ENCODE measurements at regions not wholly inside any gene's neighbourhood (a gene's known extent, or its start where the extent isn't known, plus 50 kb on each side); places are given as distances from the start of the nearest gene placed in this dataset.
A peak's percentile ranks its signal among the peaks of the same experiment; 100 is the strongest.

DNA sequence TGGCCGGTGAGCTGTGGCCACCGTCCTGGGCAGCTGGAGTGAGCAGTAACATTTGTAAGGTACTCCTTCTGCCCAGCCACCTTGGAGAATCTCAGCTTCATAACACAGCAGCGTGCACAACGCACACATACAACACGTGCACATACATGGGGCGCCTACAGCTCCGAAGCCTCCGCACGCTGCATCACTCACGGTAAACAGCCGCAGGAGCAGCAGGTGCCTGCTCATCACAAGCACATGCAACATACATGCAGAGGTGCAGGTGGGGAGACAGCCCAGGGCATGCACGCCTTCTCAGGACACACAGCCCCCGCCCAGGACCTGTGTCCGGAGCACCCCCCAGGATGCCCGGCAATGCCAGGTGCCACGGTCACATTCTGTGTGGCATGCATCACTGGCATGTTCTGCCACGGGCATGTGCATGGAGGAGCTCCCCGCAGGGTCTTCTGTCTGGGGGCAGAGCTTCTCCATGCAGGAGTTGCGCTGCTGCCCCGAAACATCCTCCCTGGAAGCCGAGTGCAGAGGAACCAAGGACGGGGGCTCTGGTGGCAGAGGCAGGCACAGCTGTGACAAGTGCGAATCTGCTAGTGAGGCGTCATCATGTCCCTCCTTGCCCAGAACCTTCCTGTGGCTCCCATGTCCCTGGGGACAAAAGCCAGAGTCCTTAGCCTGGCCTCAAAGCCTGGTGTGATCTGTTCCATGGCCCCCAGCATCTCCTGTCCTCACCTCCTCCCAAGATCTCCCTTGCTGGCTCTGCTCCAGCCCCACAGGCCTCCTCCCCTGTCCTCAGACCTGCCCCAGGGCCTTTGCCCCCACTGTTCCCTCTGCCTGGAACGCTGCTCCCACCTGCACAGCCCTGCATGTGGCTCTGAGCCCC lies 184.0 kb upstream of the GSE1 start:
- Histone ChIP-seq H3K27ac (ENCODE audit: low read length) (no peak overlapping the region), H3K4me1 (ENCODE audit: control insufficient read depth in 1 of 2, insufficient read depth in 2 of 2, low read length in 2 of 2) (no peaks in the 10 kb centered on the region), H3K36me3 (ENCODE audit: control insufficient read depth in 1 of 2, insufficient read depth in 2 of 2, low read length in 2 of 2) (no peaks in the 10 kb centered on the region), H3K27me3 (ENCODE audit: low read depth, low read length) (no peaks in the 10 kb centered on the region), H3K9me3 (ENCODE audit: control insufficient read depth in 1 of 2, low read length in 2 of 2) (no peaks in the 10 kb centered on the region), H3K4me3 (ENCODE audit: low read depth in 1 of 2, low read length in 2 of 2) (no peak overlapping the region)

DNA sequence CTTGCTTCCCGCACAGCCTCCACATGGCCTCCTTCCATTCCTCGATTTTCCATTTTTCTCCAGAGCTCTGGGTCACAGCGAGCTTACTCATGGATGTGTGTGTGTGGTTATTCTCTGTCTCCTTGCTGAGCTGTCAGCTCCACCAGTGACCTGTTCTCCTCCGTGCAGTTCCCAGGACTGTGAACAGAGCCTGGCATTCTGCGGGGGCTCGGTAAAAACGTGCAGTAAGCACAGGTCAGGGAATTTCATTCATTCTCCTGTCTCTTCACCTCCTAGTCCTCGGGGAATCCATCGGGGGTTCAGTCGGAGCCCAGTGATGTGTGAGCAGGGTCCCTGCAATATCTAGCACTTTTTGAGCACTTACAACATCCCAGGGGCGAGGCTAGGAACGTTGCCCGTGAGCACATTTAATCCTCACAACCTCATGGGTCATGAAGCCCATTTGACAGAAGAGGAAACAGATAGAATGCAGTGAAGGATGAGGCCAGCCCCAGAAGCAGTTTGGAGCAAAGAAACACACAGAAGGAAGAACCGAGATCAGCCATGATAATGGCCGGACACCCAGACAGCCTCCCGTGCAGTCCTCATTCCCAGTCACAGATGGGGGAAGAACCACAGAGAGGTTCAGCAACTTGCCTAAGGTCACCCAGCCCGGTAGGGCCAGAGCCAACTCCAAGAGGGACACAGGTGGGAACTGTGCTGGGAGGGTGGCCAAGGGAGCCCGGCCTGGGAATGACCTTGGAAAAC lies 183.2 kb upstream of the GSE1 start:
- H3K4me1 ChIP-seq (ENCODE audit: control insufficient read depth in 1 of 2, insufficient read depth in 2 of 2, low read length in 2 of 2) = no peaks in the 10 kb centered on the region
- no peaks in the 10 kb centered on the region for H3K36me3 ChIP-seq (ENCODE audit: control insufficient read depth in 1 of 2, insufficient read depth in 2 of 2, low read length in 2 of 2)

DNA sequence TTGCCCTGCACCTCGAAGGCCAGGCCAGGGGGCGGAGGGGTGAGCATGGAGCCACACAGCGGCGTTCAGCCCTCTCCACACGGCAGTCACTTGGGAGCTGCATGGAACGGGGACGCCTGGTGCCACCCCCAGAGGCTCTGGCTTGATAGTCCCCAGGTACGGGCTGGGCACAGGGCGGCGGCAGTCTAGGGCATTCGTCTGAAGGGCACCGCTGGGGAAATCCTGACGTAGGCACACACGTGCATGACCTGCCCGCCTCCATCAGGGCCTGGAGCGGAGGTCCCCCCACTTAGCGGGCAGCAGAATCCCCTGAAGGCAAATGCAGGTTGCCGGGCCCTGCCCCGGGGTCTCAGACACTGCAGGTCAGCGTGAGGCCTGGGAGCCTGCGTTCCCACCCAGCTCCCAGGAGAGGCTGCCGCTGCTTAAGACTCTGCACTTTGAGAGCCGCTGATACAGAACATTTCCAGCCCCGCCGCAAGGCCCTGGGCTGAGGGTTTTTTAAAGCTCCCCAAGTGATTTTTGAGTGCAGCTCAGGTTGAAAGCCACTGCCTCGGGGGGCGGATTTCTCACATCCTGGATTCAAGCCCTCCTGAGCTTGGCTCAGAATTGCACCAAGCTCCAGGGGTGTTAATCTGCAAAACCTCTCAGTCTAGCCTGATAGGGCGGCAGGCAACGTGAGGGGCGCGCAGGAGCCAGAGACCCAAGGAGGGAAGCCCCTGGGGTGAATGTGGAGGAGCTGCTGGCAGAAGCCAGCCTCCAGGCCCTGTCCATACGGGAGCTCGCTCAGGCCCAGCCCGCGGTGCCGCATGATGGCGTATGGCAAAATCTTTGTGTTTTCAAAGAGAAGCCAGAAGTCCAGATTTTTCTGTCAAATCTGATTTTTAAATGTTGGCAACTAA lies 182.3 kb upstream of the GSE1 start:
- Histone ChIP-seq H3K27me3 (ENCODE audit: low read depth, low read length) (no peaks in the 10 kb centered on the region), H3K36me3 (ENCODE audit: control insufficient read depth in 1 of 2, insufficient read depth in 2 of 2, low read length in 2 of 2) (no peaks in the 10 kb centered on the region), H3K9me3 (ENCODE audit: control insufficient read depth in 1 of 2, low read length in 2 of 2) (no peaks in the 10 kb centered on the region), H3K4me1 (ENCODE audit: control insufficient read depth in 1 of 2, insufficient read depth in 2 of 2, low read length in 2 of 2) (no peaks in the 10 kb centered on the region), H3K4me3 (ENCODE audit: low read depth in 1 of 2, low read length in 2 of 2) (no peak overlapping the region), H3K27ac (ENCODE audit: low read length) (no peak overlapping the region)

More for the DNA sequence above, 183.2 kb upstream of the GSE1 start:
- no peak overlapping the region for H3K4me3 ChIP-seq (ENCODE audit: low read depth in 1 of 2, low read length in 2 of 2)
- no peaks in the 10 kb centered on the region for H3K9me3 ChIP-seq (ENCODE audit: control insufficient read depth in 1 of 2, low read length in 2 of 2)
- H3K27me3 ChIP-seq (ENCODE audit: low read depth, low read length) = no peaks in the 10 kb centered on the region
- H3K27ac ChIP-seq (ENCODE audit: low read length) = no peak overlapping the region

DNA sequence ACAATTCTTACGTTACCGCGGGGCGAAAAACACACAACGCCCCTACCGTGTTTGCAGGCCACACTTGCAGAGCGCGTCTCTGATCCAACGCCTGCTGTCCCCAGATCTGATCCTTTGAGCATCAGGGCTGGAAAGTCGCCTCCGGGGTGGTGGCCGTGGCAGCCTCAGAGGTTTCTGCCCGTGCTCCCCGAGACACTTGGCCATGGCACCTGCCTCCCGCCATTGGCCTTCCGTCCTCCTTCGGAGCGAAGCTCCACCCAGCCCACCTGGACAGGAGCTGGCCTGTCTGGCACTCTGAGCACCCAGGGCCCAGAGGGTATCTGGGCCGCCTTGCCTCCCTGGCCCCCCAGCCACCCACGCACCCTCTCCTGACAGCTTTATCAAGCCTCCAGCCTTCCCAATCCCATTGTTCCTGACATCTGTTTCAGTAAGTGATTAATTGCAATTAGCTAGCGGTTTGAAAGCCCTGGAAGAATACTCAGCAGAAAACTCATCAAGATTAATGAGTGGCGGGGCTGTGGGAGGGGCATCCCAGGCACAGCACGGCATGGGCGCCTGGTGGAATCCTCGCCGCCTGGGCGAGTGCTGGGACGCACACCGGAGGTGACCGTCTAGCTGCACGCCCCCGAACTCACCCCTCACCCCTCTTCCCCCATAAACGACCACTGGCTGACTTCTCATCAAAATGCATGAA lies 181.5 kb upstream of the GSE1 start:
- H3K27ac ChIP-seq (ENCODE audit: low read length) = no peak overlapping the region
- H3K9me3 ChIP-seq (ENCODE audit: control insufficient read depth in 1 of 2, low read length in 2 of 2) = no peaks in the 10 kb centered on the region
- no peaks in the 10 kb centered on the region for H3K27me3 ChIP-seq (ENCODE audit: low read depth, low read length)
- peaks cover 0 to 5% of the 10 kb centered on the region in 2 donors for H3K4me1 ChIP-seq (ENCODE audit: control insufficient read depth in 1 of 2, insufficient read depth in 2 of 2, low read length in 2 of 2)
- H3K36me3 ChIP-seq (ENCODE audit: control insufficient read depth in 1 of 2, insufficient read depth in 2 of 2, low read length in 2 of 2) = no peaks in the 10 kb centered on the region
- H3K4me3 ChIP-seq (ENCODE audit: low read depth in 1 of 2, low read length in 2 of 2) = no peak overlapping the region

DNA sequence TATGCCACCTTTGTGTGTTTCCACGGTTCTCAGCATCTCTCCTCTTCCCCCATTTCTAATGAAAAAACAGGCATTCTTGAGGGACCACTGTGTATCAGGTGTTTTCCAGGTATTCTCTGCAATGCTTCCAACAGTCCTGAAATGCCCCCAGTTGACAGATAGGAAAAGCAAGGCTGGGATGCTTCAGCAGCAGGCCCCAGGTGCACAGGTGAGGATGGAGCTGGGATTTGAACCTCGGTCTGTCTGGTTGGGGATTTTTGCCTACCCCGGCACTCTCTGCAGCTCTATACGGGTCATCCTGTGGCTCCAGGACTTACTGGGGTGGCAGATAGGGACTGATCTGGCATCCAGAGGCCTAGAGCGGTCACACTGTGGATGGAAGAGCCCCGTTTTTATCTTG lies 180.5 kb upstream of the GSE1 start:
- Histone ChIP-seq H3K27ac (ENCODE audit: low read length) (no peak overlapping the region), H3K36me3 (ENCODE audit: control insufficient read depth in 1 of 2, insufficient read depth in 2 of 2, low read length in 2 of 2) (no peaks in the 10 kb centered on the region), H3K4me1 (ENCODE audit: control insufficient read depth in 1 of 2, insufficient read depth in 2 of 2, low read length in 2 of 2) (peaks cover 3 to 7% of the 10 kb centered on the region in 2 donors), H3K9me3 (ENCODE audit: control insufficient read depth in 1 of 2, low read length in 2 of 2) (no peaks in the 10 kb centered on the region), H3K4me3 (ENCODE audit: low read depth in 1 of 2, low read length in 2 of 2) (no peak overlapping the region), H3K27me3 (ENCODE audit: low read depth, low read length) (no peaks in the 10 kb centered on the region)

DNA sequence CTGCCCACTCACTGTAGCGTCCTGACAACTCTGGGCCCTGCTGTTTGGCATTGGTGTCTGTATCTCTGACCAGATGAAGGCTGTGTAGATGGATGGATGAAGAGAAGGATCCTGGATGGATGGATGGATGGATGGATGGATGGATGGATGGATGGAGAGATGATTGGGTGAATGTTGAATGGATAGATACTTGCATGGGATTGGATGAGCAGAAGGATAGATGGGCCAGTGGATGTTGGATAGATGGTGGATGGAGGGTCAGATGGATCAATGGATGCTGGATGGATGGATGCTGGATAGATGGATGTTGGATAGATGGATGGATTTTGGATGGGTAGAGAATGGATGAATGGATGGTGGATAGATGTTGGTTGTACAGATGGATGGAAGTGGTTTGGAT lies 179.6 kb upstream of the GSE1 start:
- Histone ChIP-seq H3K9me3 (ENCODE audit: control insufficient read depth in 1 of 2, low read length in 2 of 2) (no peaks in the 10 kb centered on the region), H3K4me1 (ENCODE audit: control insufficient read depth in 1 of 2, insufficient read depth in 2 of 2, low read length in 2 of 2) (peaks cover 7% of the 10 kb centered on the region in 2 donors), H3K27ac (ENCODE audit: low read length) (no peak overlapping the region), H3K36me3 (ENCODE audit: control insufficient read depth in 1 of 2, insufficient read depth in 2 of 2, low read length in 2 of 2) (no peaks in the 10 kb centered on the region), H3K27me3 (ENCODE audit: low read depth, low read length) (no peaks in the 10 kb centered on the region), H3K4me3 (ENCODE audit: low read depth in 1 of 2, low read length in 2 of 2) (no peak overlapping the region)

DNA sequence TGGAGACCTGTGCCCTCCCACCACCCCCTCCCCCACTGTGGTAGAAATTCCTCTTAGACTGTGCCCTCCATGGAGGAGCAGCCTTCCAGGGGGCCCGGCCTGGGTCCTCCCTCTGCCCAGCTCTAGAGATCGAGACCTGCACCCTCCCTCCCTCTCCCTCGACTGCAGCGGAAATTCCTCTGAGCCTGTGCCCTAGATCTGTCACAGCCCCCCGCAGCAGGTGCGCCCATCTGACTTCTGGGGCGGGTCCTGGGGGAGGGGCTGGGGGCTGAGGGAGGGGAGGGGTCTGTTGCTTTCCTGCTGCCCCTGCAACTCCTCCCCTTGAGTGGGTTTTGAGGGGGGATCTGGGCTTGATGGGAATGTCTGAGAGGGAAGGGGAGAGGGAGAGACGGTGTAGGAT lies 177.8 kb upstream of the GSE1 start:
- H3K27ac ChIP-seq (ENCODE audit: low read length) = no peak overlapping the region
- H3K27me3 ChIP-seq (ENCODE audit: low read depth, low read length) = no peaks in the 10 kb centered on the region
- peaks cover 7% of the 10 kb centered on the region in 2 donors for H3K4me1 ChIP-seq (ENCODE audit: control insufficient read depth in 1 of 2, insufficient read depth in 2 of 2, low read length in 2 of 2)
- H3K4me3 ChIP-seq (ENCODE audit: low read depth in 1 of 2, low read length in 2 of 2) = no peak overlapping the region
- H3K36me3 ChIP-seq (ENCODE audit: control insufficient read depth in 1 of 2, insufficient read depth in 2 of 2, low read length in 2 of 2) = peaks cover 0 to 4% of the 10 kb centered on the region in 2 donors
- no peaks in the 10 kb centered on the region for H3K9me3 ChIP-seq (ENCODE audit: control insufficient read depth in 1 of 2, low read length in 2 of 2)

DNA sequence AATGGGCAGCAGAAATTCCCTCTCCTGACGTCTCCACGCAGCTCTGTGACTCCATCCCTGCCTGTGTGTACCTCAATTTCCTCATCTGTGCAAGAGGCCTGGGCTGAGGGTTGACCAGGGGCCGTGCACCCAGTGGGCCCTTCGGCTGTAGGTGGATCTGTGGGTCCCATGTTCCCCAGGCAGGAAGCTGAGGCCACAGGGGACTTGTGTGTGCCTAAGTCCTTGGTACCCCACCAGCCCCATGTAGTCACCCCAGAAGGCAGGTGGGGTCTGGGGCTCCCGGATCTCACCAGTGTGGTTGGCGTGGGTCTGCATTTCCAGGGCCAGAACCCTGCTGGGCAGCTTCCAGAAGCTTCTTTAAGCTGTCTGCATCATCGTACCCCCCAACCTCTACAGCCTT lies 177.4 kb upstream of the GSE1 start:
- Histone ChIP-seq H3K4me3 (ENCODE audit: low read depth in 1 of 2, low read length in 2 of 2) (no peak overlapping the region), H3K36me3 (ENCODE audit: control insufficient read depth in 1 of 2, insufficient read depth in 2 of 2, low read length in 2 of 2) (peaks cover 0 to 4% of the 10 kb centered on the region in 2 donors), H3K4me1 (ENCODE audit: control insufficient read depth in 1 of 2, insufficient read depth in 2 of 2, low read length in 2 of 2) (peaks cover 7% of the 10 kb centered on the region in 2 donors), H3K27ac (ENCODE audit: low read length) (no peak overlapping the region), H3K27me3 (ENCODE audit: low read depth, low read length) (no peaks in the 10 kb centered on the region), H3K9me3 (ENCODE audit: control insufficient read depth in 1 of 2, low read length in 2 of 2) (no peaks in the 10 kb centered on the region)

DNA sequence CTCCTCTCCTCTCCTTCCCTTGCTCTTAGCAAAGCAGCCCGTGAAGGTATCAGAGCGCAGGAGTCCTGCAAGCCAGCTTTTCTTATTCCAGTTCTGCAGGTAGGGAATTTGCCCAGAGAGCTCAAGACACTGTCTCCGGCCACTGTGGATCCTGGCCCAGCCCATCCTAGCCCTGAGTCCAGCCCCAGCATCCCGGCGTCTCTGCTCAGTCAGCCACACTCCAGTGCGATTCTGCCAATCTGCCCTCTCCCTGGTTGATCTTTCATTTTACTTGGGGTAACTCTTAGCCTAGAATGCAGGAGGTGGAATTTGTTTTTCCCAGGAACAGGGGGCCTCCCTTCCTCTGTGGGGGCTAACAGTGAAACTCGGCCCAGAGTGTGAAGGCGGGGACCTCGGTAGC lies 176.9 kb upstream of the GSE1 start:
- Histone ChIP-seq H3K4me1 (ENCODE audit: control insufficient read depth in 1 of 2, insufficient read depth in 2 of 2, low read length in 2 of 2) (peaks cover 7% of the 10 kb centered on the region in 2 donors), H3K27ac (ENCODE audit: low read length) (peak overlapping the region; percentile 16), H3K36me3 (ENCODE audit: control insufficient read depth in 1 of 2, insufficient read depth in 2 of 2, low read length in 2 of 2) (peaks cover 0 to 4% of the 10 kb centered on the region in 2 donors), H3K27me3 (ENCODE audit: low read depth, low read length) (no peaks in the 10 kb centered on the region), H3K4me3 (ENCODE audit: low read depth in 1 of 2, low read length in 2 of 2) (no peak overlapping the region), H3K9me3 (ENCODE audit: control insufficient read depth in 1 of 2, low read length in 2 of 2) (no peaks in the 10 kb centered on the region)

DNA sequence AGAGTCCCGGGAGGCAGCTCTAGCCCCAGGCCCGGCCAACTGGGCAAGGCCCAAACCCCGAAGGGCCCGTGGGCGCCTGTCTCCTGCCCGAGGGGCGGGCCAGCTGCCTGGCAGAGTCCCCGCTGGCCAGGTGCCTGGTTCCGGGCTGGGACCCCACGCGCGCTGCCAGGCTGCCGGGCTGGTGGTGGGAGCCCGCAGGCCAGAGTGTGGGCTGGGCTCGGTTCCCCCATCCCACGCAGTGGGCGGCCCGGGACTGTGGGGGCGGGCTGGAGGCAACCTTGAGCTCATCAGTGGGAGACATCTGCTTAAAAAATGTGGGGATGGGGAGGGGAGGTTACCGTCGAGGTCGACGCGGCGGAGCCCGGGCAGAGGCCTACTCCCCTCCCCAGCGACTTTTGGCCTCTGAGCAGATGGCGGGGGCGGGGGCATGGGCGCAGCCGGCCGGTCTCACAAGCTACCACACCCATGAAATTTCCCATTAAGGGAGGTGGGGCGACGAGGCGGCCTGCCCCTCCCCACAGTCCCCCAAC lies 176.4 kb upstream of the GSE1 start:
- Histone ChIP-seq H3K4me3 (ENCODE audit: low read depth in 1 of 2, low read length in 2 of 2) (no peak overlapping the region), H3K4me1 (ENCODE audit: control insufficient read depth in 1 of 2, insufficient read depth in 2 of 2, low read length in 2 of 2) (peaks cover 7% of the 10 kb centered on the region in 2 donors), H3K9me3 (ENCODE audit: control insufficient read depth in 1 of 2, low read length in 2 of 2) (no peaks in the 10 kb centered on the region), H3K27ac (ENCODE audit: low read length) (peak overlapping the region; percentile 63), H3K36me3 (ENCODE audit: control insufficient read depth in 1 of 2, insufficient read depth in 2 of 2, low read length in 2 of 2) (peaks cover 0 to 4% of the 10 kb centered on the region in 2 donors), H3K27me3 (ENCODE audit: low read depth, low read length) (no peaks in the 10 kb centered on the region)

All from muscle layer of duodenum (tissue), 2 donors.